Activated T-cell treated with anti-CD3 and anti-CD28 coated beads for 24 hours (primary cell): ENCODE measurements at regions not wholly inside any gene's neighbourhood (a gene's known extent, or its start where the extent isn't known, plus 50 kb on each side); places are given as distances from the start of the nearest gene placed in this dataset.

ENCODE experiments used
- DNase-seq: peaks from one replicate; pipeline ENCODE4 v3.0.0-alpha.2; 2020; ENCODE audit warnings: low read depth

GRCh38 chr5:56320686-56321085 lies 87.6 kb upstream of the ANKRD55 start:
- DNase-seq, result no peak

- no peak for DNase-seq
Observed at GRCh38 chr5:56319526-56320181, 86.5 kb upstream of the ANKRD55 start.

GRCh38 chr5:56317923-56318561 lies 84.9 kb upstream of the ANKRD55 start:
- DNase-seq, result no peak

- DNase-seq, result no peak
Observed at GRCh38 chr5:56316299-56316994, 83.3 kb upstream of the ANKRD55 start.

GRCh38 chr5:56314529-56314928 lies 81.4 kb upstream of the ANKRD55 start:
- no peak for DNase-seq

GRCh38 chr5:56313596-56313995 lies 80.5 kb upstream of the ANKRD55 start:
- DNase-seq, result no peak

GRCh38 chr5:56313004-56313531 lies 79.9 kb upstream of the ANKRD55 start:
- no peak for DNase-seq

GRCh38 chr5:56311306-56311905 lies 78.3 kb upstream of the ANKRD55 start:
- no peak for DNase-seq

GRCh38 chr5:56310711-56311204 lies 77.6 kb upstream of the ANKRD55 start:
- no peak for DNase-seq

- no peak for DNase-seq
Observed at GRCh38 chr5:56309262-56309826, 76.2 kb upstream of the ANKRD55 start.

- no peak for DNase-seq
Observed at GRCh38 chr5:56307714-56308333, 74.7 kb upstream of the ANKRD55 start.

GRCh38 chr5:56306433-56307150 lies 73.5 kb upstream of the ANKRD55 start:
- DNase-seq, result no peak

- no peak for DNase-seq
Observed at GRCh38 chr5:56305001-56305950, 72.1 kb upstream of the ANKRD55 start.

- no peak for DNase-seq
Observed at GRCh38 chr5:56303511-56303910, 70.4 kb upstream of the ANKRD55 start.

GRCh38 chr5:56302027-56302426 lies 68.9 kb upstream of the ANKRD55 start:
- DNase-seq, result no peak

GRCh38 chr5:56301069-56301468 lies 67.9 kb upstream of the ANKRD55 start:
- no peak for DNase-seq

GRCh38 chr5:56299212-56299611 lies 66.1 kb upstream of the ANKRD55 start:
- DNase-seq, result no peak

GRCh38 chr5:56298336-56299090 lies 65.4 kb upstream of the ANKRD55 start:
- DNase-seq, result no peak

GRCh38 chr5:56297851-56298250 lies 64.7 kb upstream of the ANKRD55 start:
- DNase-seq, result no peak
